Loucy (cell line): ENCODE measurements at regions not wholly inside any gene's neighbourhood (a gene's known extent, or its start where the extent isn't known, plus 50 kb on each side); places are given as distances from the start of the nearest gene placed in this dataset.

Experiments
- H2AFZ ChIP-seq: fragments of 200-600 bp; sonication (generic); 2 replicates; pipeline ENCODE4 v1.6.0; 2016; ENCODE audit warnings: antibody characterized with exemption, mild to moderate bottlenecking, low read length, moderate library complexity
- H3F3A ChIP-seq: fragments of 200-600 bp; 2 replicates; pipeline ENCODE4 v1.6.0; 2016; ENCODE audit warnings: antibody characterized with exemption, low read depth, mild to moderate bottlenecking
- H3K27me3 ChIP-seq: fragments of 200-600 bp; sonication (generic); 2 replicates; pipeline ENCODE4 v1.6.1; 2014; ENCODE audit warnings: low read length, mild to moderate bottlenecking; ENCODE audit not compliant: insufficient read depth, poor library complexity, severe bottlenecking
- H3K36me3 ChIP-seq: fragments of 200-600 bp; sonication (generic); 2 replicates; pipeline ENCODE4 v1.6.1; 2016; ENCODE audit warnings: low read length; ENCODE audit not compliant: insufficient read depth
- H3K4me1 ChIP-seq: fragments of 200-600 bp; sonication (generic); 2 replicates; pipeline ENCODE4 v1.5.1; 2014; ENCODE audit warnings: low read length, mild to moderate bottlenecking; ENCODE audit not compliant: insufficient read depth, poor library complexity, severe bottlenecking
- H3K4me2 ChIP-seq: fragments of 200-600 bp; sonication (generic); 2 replicates; pipeline ENCODE4 v1.6.0; 2014; ENCODE audit warnings: antibody characterized with exemption, low read length, low read depth, mild to moderate bottlenecking; ENCODE audit not compliant: poor library complexity, severe bottlenecking
- H3K4me3 ChIP-seq: fragments of 200-600 bp; sonication (generic); 2 replicates; pipeline ENCODE4 v1.5.1; 2014; ENCODE audit warnings: low read length, mild to moderate bottlenecking, mixed read lengths; ENCODE audit not compliant: poor library complexity, severe bottlenecking
- H3K79me2 ChIP-seq: fragments of 200-600 bp; sonication (generic); 2 replicates; pipeline ENCODE4 v1.6.1; 2014; ENCODE audit warnings: low read length; ENCODE audit not compliant: insufficient read depth
- H3K9ac ChIP-seq: fragments of 200-600 bp; sonication (generic); 2 replicates; pipeline ENCODE4 v1.6.0; 2014; ENCODE audit warnings: mild to moderate bottlenecking, low read depth, low read length, moderate library complexity; ENCODE audit not compliant: poor library complexity, severe bottlenecking
- H3K9me2 ChIP-seq: fragments of 200-600 bp; sonication (generic); replicated peaks from 2 replicates; pipeline ENCODE4 v1.6.1; 2016; ENCODE audit warnings: low read depth, low read length, mixed read lengths
- H3K9me3 ChIP-seq: fragments of 200-600 bp; sonication (generic); 2 replicates; pipeline ENCODE4 v1.6.1; 2014; ENCODE audit warnings: mild to moderate bottlenecking, antibody characterized with exemption, low read length, low read depth; ENCODE audit not compliant: insufficient read depth
- H4K20me1 ChIP-seq: fragments of 200-600 bp; sonication (generic); 2 replicates; pipeline ENCODE4 v1.6.0; 2014; ENCODE audit warnings: antibody characterized with exemption, low read length, mild to moderate bottlenecking; ENCODE audit not compliant: insufficient read depth, poor library complexity, severe bottlenecking
- EZH2phosphoT487 ChIP-seq: fragments of 200-600 bp; IDR thresholded peaks from 2 replicates; pipeline ENCODE4 v1.6.1; 2018; ENCODE audit warnings: antibody characterized with exemption, mild to moderate bottlenecking, moderate library complexity, borderline replicate concordance
- TF ChIP-seq, protein P1 (sequence below): fragments of 200-600 bp; sonication (generic); conservative IDR thresholded peaks from 2 replicates; pipeline ENCODE4 v1.5.1; 2014; ENCODE audit warnings: mild to moderate bottlenecking, antibody characterized with exemption, low read length

DNA sequence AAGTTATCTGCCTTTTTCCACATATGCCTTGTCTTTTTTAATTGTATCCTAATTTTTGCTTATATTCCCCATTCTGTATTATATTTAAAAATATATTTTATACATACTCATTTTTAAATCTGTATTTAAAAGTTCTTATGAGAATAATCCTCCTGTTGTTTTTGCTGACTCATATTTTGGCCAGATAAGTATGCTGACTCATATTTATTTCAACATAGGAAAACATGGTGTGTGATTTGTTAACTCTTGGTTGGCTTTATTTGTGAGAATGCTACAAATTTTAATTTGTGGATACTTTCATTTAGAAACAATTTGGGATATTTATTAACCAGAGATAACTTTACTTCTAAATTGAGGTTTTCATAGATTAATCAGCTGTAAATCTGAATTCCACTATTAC, 587.7 kb downstream of the CPS1 start:
- no peaks in the 10 kb centered on the region for H3K36me3 ChIP-seq
- no peaks in the 10 kb centered on the region for H3K27me3 ChIP-seq
- no peak overlapping the region for H3K9ac ChIP-seq
- H3K4me1 ChIP-seq, result no peaks in the 10 kb centered on the region
- no peaks in the 10 kb centered on the region for H4K20me1 ChIP-seq
- no peaks in the 10 kb centered on the region for H3K9me2 ChIP-seq
- H2AFZ ChIP-seq, result no peak overlapping the region
- H3K4me3 ChIP-seq, result no peak overlapping the region
- H3K4me2 ChIP-seq, result no peak overlapping the region
- no peaks in the 10 kb centered on the region for H3K9me3 ChIP-seq
- TF ChIP-seq, protein P1, sequence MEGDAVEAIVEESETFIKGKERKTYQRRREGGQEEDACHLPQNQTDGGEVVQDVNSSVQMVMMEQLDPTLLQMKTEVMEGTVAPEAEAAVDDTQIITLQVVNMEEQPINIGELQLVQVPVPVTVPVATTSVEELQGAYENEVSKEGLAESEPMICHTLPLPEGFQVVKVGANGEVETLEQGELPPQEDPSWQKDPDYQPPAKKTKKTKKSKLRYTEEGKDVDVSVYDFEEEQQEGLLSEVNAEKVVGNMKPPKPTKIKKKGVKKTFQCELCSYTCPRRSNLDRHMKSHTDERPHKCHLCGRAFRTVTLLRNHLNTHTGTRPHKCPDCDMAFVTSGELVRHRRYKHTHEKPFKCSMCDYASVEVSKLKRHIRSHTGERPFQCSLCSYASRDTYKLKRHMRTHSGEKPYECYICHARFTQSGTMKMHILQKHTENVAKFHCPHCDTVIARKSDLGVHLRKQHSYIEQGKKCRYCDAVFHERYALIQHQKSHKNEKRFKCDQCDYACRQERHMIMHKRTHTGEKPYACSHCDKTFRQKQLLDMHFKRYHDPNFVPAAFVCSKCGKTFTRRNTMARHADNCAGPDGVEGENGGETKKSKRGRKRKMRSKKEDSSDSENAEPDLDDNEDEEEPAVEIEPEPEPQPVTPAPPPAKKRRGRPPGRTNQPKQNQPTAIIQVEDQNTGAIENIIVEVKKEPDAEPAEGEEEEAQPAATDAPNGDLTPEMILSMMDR, result no peak
- TF ChIP-seq EZH2phosphoT487, result no peak
- H3F3A ChIP-seq, result no peaks in the 10 kb centered on the region
- H3K79me2 ChIP-seq, result no peaks in the 10 kb centered on the region

DNA sequence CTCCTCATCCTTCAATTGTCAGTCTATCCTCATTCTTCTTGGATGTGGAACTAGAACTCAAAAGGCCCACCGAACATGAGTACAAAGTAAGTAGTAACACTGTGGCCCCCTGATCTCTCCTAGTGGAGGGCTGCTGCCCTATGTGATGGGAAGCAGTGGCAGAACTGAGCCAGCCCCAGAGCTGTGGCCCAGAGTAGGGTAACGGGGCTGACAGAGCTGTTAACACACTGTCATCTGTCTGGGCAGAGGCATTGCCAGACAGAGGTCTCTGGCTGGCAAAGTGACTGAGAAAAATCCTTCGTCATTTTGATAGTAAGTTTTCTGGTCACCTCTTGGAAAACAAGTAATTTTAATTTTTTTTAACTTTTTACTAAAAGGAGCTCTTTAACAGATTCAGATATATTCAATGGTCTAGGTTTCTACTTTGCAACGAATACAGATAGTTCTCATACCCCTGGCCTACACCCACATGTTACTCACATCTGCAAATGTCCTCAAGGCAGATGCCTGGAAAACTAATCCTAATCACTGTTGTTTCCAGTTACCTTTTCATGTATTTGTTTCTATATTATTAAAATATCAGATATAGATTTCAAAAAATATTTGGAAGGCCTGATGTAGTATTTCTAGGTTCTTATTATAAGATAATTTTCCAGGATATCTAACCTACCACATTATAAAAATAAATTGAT, 588.7 kb downstream of the CPS1 start:
- no peaks in the 10 kb centered on the region for H3K9me2 ChIP-seq
- no peaks in the 10 kb centered on the region for H3K9me3 ChIP-seq
- no peaks in the 10 kb centered on the region for H3K36me3 ChIP-seq
- H3F3A ChIP-seq, result no peaks in the 10 kb centered on the region
- H3K27me3 ChIP-seq, result no peaks in the 10 kb centered on the region
- no peaks in the 10 kb centered on the region for H3K79me2 ChIP-seq
- no peak overlapping the region for H3K9ac ChIP-seq
- TF ChIP-seq, protein P1, result no peak
- TF ChIP-seq EZH2phosphoT487, result no peak
- no peak overlapping the region for H2AFZ ChIP-seq
- no peak overlapping the region for H3K4me2 ChIP-seq
- H4K20me1 ChIP-seq, result no peaks in the 10 kb centered on the region
- H3K4me3 ChIP-seq, result no peak overlapping the region
- no peaks in the 10 kb centered on the region for H3K4me1 ChIP-seq

DNA sequence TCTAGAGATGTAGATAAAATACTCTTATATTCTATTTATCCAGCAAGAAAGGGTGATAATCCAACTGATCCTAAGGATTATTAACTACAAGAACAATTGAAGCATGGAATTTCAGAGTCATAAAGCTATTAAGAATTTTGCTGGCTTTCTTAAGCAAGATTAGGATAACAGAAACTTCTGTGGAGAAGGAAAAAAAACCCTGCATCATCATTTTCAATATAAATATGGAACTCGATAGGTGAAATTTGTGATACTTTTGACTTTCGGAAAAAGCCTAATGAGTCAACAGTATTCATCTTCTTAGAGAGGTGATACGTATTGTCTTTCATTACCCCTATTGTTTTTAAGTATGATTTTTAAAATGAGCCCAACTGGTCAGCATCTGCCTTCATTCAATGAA, 593.3 kb downstream of the CPS1 start:
- no peaks in the 10 kb centered on the region for H3K79me2 ChIP-seq
- H3K36me3 ChIP-seq, result no peaks in the 10 kb centered on the region
- no peak overlapping the region for H2AFZ ChIP-seq
- no peaks in the 10 kb centered on the region for H3K27me3 ChIP-seq
- no peaks in the 10 kb centered on the region for H3K9me3 ChIP-seq
- no peak overlapping the region for H3K4me3 ChIP-seq
- no peaks in the 10 kb centered on the region for H4K20me1 ChIP-seq
- TF ChIP-seq, protein P1, result no peak
- no peak for TF ChIP-seq EZH2phosphoT487
- H3F3A ChIP-seq, result no peaks in the 10 kb centered on the region
- H3K4me2 ChIP-seq, result no peak overlapping the region
- H3K4me1 ChIP-seq, result no peaks in the 10 kb centered on the region
- H3K9ac ChIP-seq, result no peak overlapping the region
- no peaks in the 10 kb centered on the region for H3K9me2 ChIP-seq
